GM20000 (cell line): ENCODE measurements at regions not wholly inside any gene's neighbourhood (a gene's known extent, or its start where the extent isn't known, plus 50 kb on each side); places are given as distances from the start of the nearest gene placed in this dataset.

Experiments
- DNase-seq: peaks from one replicate; pipeline ENCODE4 v3.0.0; 2012; ENCODE audit warnings: low spot score
- CTCF ChIP-seq: IDR thresholded peaks from 2 replicates; pipeline ENCODE4 v1.5.1; 2012; ENCODE audit warnings: mild to moderate bottlenecking, control low read depth; ENCODE audit errors: extremely low read depth, missing control alignments

GRCh38 chr4:28354880-28355656 is 1494.4 kb downstream of the STIM2 start:
- TF ChIP-seq CTCF: no peak
- no peak for DNase-seq

- no peak for DNase-seq
- TF ChIP-seq CTCF: no peak
Observed at GRCh38 chr4:28357990-28358389, 1497.3 kb downstream of the STIM2 start.

- TF ChIP-seq CTCF: no peak
- no peak for DNase-seq
Observed at GRCh38 chr4:28358606-28359005, 1498.0 kb downstream of the STIM2 start.

- TF ChIP-seq CTCF: no peak
- no peak for DNase-seq
Observed at GRCh38 chr4:28360681-28361080, 1500.0 kb downstream of the STIM2 start.

- no peak for DNase-seq
- no peak for TF ChIP-seq CTCF
Observed at GRCh38 chr4:28362169-28362568, 1501.5 kb downstream of the STIM2 start.

- TF ChIP-seq CTCF: no peak
- no peak for DNase-seq
Observed at GRCh38 chr4:28369499-28369898, 1508.9 kb downstream of the STIM2 start.

- TF ChIP-seq CTCF: no peak
- DNase-seq: no peak
Observed at GRCh38 chr4:28373191-28373590, 1512.5 kb downstream of the STIM2 start.
